GM18526 (cell line): ENCODE measurements at regions not wholly inside any gene's neighbourhood (a gene's known extent, or its start where the extent isn't known, plus 50 kb on each side); places are given as distances from the start of the nearest gene placed in this dataset.

Experiments used
- POLR2A ChIP-seq: IDR thresholded peaks from 3 replicates; pipeline ENCODE4 v1.6.1; 2011; ENCODE audit not compliant: insufficient read length; ENCODE audit errors: extremely low read depth

GRCh38 chr4:132396636-132397035 is 752.5 kb upstream of the PCDH10 start:
- TF ChIP-seq POLR2A = no peak

GRCh38 chr4:132417220-132417619 is 731.9 kb upstream of the PCDH10 start:
- TF ChIP-seq POLR2A = no peak

GRCh38 chr4:132427125-132427524 is 722.0 kb upstream of the PCDH10 start:
- TF ChIP-seq POLR2A = no peak

GRCh38 chr4:132437117-132437516 is 712.0 kb upstream of the PCDH10 start:
- TF ChIP-seq POLR2A = no peak

GRCh38 chr4:132445386-132445785 is 703.7 kb upstream of the PCDH10 start:
- no peak for TF ChIP-seq POLR2A

GRCh38 chr4:132479543-132479942 is 669.6 kb upstream of the PCDH10 start:
- TF ChIP-seq POLR2A = no peak

GRCh38 chr4:132488555-132488954 is 660.5 kb upstream of the PCDH10 start:
- TF ChIP-seq POLR2A = no peak

GRCh38 chr4:132493476-132493875 is 655.6 kb upstream of the PCDH10 start:
- TF ChIP-seq POLR2A = no peak

GRCh38 chr4:132498215-132498614 is 650.9 kb upstream of the PCDH10 start:
- no peak for TF ChIP-seq POLR2A

GRCh38 chr4:132502096-132502552 is 647.0 kb upstream of the PCDH10 start:
- TF ChIP-seq POLR2A = no peak

GRCh38 chr4:132504438-132504837 is 644.7 kb upstream of the PCDH10 start:
- no peak for TF ChIP-seq POLR2A

- no peak for TF ChIP-seq POLR2A
These were observed 642.5 kb upstream of the PCDH10 start for GRCh38 chr4:132506568-132506967.

- no peak for TF ChIP-seq POLR2A
These were observed 635.6 kb upstream of the PCDH10 start for GRCh38 chr4:132513491-132513890.

GRCh38 chr4:132526652-132527051 is 622.4 kb upstream of the PCDH10 start:
- no peak for TF ChIP-seq POLR2A

GRCh38 chr4:132527817-132528216 is 621.3 kb upstream of the PCDH10 start:
- no peak for TF ChIP-seq POLR2A

GRCh38 chr4:132530861-132531260 is 618.2 kb upstream of the PCDH10 start:
- TF ChIP-seq POLR2A = no peak

GRCh38 chr4:132540268-132540667 is 608.8 kb upstream of the PCDH10 start:
- no peak for TF ChIP-seq POLR2A

GRCh38 chr4:132540797-132541196 is 608.3 kb upstream of the PCDH10 start:
- no peak for TF ChIP-seq POLR2A
